BLaER1 treated with 17β-estradiol and CSF1 and Interleukin-3, amounts not matched to agents 10 nM and 100 nM (cell line): ENCODE measurements at regions not wholly inside any gene's neighbourhood (a gene's known extent, or its start where the extent isn't known, plus 50 kb on each side); places are given as distances from the start of the nearest gene placed in this dataset.
"Not testable (repeated sequence)": the region's sequence is repeated elsewhere in the genome, so short reads cannot be mapped to it uniquely, and the experiment has no call there.

Source experiments
- H3K27ac ChIP-seq, 11 experiments: shearing (Covaris generic); formaldehyde crosslinking; 2 replicates each; pipeline ENCODE4 v1.8.1; 2022
- H3K27me3 ChIP-seq, 11 experiments: shearing (Covaris generic); formaldehyde crosslinking; 2 replicates each; pipeline ENCODE4 v1.8.1; 2022
- H3K36me3 ChIP-seq, 11 experiments: shearing (Covaris generic); formaldehyde crosslinking; 2 replicates each; pipeline ENCODE4 v1.8.1; 2022
- H3K4me1 ChIP-seq, 10 experiments: shearing (Covaris generic); formaldehyde crosslinking; 2 replicates each; pipeline ENCODE4 v1.8.1; 2022
- H3K4me2 ChIP-seq, 11 experiments: shearing (Covaris generic); formaldehyde crosslinking; 2 replicates each; pipeline ENCODE4 v1.8.1; 2022
- H3K4me3 ChIP-seq, 10 experiments: shearing (Covaris generic); formaldehyde crosslinking; 2 replicates each; pipeline ENCODE4 v1.8.1; 2022
- H3K9ac ChIP-seq, 11 experiments: shearing (Covaris generic); formaldehyde crosslinking; 2 replicates each; pipeline ENCODE4 v1.8.1; 2022
- H3K9me3 ChIP-seq, 11 experiments: shearing (Covaris generic); formaldehyde crosslinking; replicated peaks in 1 of 11; 2 replicates each; pipeline ENCODE4 v1.8.1; 2022
- H4K20me1 ChIP-seq, 11 experiments: shearing (Covaris generic); formaldehyde crosslinking; 2 replicates each; pipeline ENCODE4 v1.8.1; 2022
- Cebpa-rat ChIP-seq, 11 experiments: shearing (Covaris generic); IDR thresholded peaks; 2 replicates each; pipeline ENCODE4 v1.8.1; 2022

DNA sequence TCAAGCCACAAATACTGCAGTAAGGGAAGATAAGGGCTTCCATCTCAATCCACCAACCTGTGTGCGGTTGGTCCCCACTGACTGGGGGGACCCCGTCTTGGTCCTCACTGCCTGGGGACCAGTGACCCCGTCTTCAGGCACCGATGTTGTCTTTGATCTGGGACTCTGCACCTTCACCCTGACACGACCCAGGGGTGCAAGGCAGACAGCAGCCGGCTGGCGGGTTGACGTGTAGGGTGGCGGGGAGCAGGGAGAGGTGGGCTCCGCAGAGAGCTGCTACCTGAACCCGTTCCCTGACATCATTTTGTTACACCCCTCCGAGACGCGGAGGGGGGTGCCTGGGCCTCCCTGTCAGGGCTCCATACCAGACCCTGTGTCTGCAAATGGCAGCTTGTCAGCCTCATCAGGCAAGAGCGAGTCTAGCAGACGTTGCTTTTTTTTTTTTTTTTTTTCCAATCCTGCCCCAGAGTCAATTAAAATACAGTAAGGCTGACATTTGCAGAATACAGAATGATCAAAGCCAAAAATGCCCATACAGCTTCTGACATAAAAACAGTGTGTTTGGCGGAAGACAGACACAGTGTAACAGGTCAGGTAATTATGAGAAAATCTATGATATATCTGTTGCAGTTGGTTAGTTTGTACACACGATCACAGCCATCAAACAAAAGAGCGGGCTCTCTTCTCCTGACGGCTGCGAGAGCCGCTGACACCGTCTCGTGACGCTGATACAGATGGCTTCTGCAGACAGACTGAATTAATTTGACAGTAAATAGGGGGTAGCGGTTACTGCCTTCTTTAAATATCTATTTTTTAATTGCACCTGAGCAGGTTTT is 118.6 kb downstream of the CRLF2 start:
- Histone ChIP-seq H3K9ac (no peak overlapping the region), H3K27ac (no peak overlapping the region), H3K4me3 (no peak overlapping the region), H3K4me2 (no peak overlapping the region), H4K20me1 (no peaks in the 10 kb centered on the region), H3K4me1 (no peaks in the 10 kb centered on the region), H3K27me3 (peaks cover 0 to 1% (median 0%) of the 10 kb centered on the region in 11 experiments; a peak in 4 of 22 replicates), H3K9me3 (peaks cover 14 to 21% (median 15%) of the 10 kb centered on the region in 11 experiments), H3K36me3 (no peaks in the 10 kb centered on the region)
- TF ChIP-seq Cebpa-rat (IDR thresholded peaks at IDR 0.05), result no peak

DNA sequence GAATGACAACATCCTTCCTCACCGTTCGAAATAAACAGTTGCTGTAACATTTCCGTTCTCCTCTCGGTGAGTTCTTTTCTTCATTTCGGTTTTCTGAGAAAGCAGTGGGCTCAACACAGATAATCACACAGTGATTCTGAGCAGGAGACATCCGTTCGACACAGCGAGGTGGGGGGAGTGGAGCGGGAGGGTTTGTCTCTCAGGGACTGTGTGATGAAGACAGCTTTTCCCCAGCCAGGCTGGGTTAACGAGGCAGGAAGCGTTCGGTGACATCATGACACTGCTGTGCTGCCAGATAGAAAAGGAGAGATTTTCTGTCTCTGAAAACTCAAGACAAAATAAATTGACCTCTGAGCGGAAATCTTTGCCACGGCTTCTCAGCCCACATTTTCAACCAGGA is 119.3 kb downstream of the CRLF2 start:
- H3K36me3 ChIP-seq, result no peaks in the 10 kb centered on the region
- H3K9me3 ChIP-seq, result peaks cover 12 to 14% (median 12%) of the 10 kb centered on the region in 11 experiments
- H4K20me1 ChIP-seq, result no peaks in the 10 kb centered on the region
- no peak overlapping the region for H3K27ac ChIP-seq
- no peaks in the 10 kb centered on the region for H3K27me3 ChIP-seq
- H3K4me3 ChIP-seq, result no peak overlapping the region
- no peaks in the 10 kb centered on the region for H3K4me1 ChIP-seq
- no peak overlapping the region for H3K9ac ChIP-seq
- no peak for TF ChIP-seq Cebpa-rat (IDR thresholded peaks at IDR 0.05)
- H3K4me2 ChIP-seq, result no peak overlapping the region

DNA sequence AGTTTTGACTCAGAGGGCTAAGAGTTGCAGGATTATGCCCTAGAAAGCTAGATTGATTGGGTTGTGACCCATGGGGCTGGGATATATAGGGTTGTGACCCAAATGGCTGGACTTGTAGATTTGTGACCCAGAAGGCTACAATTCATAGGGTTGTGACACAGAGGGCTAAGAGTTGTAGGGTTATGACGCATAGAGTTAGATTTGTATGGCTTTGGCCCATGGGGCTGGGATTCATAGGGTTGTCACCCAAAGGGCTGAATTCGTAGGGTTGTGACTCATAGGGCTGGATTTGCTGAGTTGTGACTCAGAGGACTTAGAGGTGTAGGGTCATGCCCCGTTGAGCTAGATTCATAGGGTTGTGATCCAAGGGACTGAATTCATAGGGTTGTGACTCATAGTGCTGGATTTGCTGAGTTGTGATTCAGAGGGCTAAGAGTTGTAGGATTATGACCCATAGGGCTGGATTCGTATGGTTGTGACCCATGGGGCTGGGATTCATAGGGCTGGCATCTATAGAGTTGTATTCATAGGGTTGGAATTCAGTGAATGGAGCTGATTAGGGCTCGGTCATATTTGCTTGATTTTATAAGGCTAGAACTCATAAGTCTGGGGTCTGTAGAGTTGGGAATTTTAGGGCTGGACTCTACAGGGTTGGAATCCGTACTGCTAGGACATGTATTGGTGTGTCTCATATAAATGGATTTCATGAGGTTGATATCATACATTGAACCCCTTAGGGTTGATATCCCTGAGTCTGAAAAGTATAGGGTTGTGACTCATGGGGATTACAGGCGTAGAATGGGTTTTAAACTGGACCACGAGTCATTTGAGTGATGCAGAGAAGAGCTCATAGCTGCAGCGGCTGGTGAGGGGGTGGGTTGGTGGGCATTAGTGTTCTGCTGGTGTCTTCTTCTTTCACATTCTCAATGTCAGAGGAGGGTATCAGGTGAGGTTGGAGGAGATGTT is 125.7 kb downstream of the CRLF2 start:
- no peak for TF ChIP-seq Cebpa-rat (IDR thresholded peaks at IDR 0.05)
- Histone ChIP-seq H4K20me1 (no peaks in the 10 kb centered on the region), H3K36me3 (no peaks in the 10 kb centered on the region), H3K27me3 (no peaks in the 10 kb centered on the region; a peak in 1 of 22 replicates), H3K4me2 (peak overlapping the region in 1 of 11 experiments; percentile 42; a peak in 2 of 22 replicates), H3K9me3 (peaks cover 17 to 43% (median 31%) of the 10 kb centered on the region in 11 experiments), H3K9ac (no peak overlapping the region), H3K4me1 (peaks cover 0 to 7% (median 0%) of the 10 kb centered on the region in 10 experiments; a peak in 3 of 20 replicates), H3K27ac (no peak overlapping the region), H3K4me3 (no peak overlapping the region)

DNA sequence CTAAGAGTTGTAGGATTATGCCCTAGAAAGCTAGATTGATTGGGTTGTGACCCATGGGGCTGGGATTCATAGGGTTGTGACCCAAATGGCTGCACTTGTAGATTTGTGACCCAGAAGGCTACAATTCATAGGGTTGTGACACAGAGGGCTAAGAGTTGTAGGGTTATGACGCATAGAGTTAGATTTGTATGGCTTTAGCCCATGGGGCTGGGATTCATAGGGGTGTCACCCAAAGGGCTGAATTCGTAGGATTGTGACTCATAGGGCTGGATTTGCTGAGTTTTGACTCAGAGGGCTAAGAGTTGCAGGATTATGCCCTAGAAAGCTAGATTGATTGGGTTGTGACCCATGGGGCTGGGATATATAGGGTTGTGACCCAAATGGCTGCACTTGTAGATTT is 126.6 kb downstream of the CRLF2 start:
- not testable (repeated sequence) for H3K4me1 ChIP-seq, H3K27ac ChIP-seq, H3K4me3 ChIP-seq, H3K4me2 ChIP-seq, H3K9ac ChIP-seq, H3K27me3 ChIP-seq, H3K36me3 ChIP-seq, H4K20me1 ChIP-seq
- H3K9me3 ChIP-seq, result peaks cover 17 to 43% (median 31%) of the 10 kb centered on the region in 11 experiments

DNA sequence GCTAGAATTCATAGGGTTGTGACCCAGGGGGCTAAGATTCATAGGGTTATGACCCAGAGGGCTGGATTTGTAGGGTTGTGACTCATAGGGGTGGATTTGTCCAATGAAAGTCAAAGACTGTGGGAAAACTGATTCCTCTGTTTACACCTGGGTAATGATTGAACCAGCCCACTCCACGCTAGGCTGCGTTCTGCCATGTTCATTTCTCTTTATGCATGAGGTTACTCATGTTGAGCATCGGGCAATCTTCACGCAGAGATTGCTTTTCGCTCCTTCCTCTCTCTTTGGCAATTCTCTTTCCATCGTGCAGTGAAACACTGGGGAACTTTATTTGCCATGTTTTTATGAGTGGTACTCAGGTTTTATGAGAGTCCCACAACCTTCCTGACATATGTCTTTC is 127.8 kb downstream of the CRLF2 start:
- Histone ChIP-seq H3K4me2 (no peak overlapping the region), H3K36me3 (no peaks in the 10 kb centered on the region), H3K9ac (no peak overlapping the region), H3K27me3 (no peaks in the 10 kb centered on the region; a peak in 1 of 22 replicates), H3K4me1 (peaks cover 0 to 7% (median 0%) of the 10 kb centered on the region in 10 experiments; a peak in 3 of 20 replicates), H4K20me1 (no peaks in the 10 kb centered on the region), H3K4me3 (no peak overlapping the region), H3K9me3 (peaks cover 17 to 43% (median 31%) of the 10 kb centered on the region in 11 experiments), H3K27ac (no peak overlapping the region)
- no peak for TF ChIP-seq Cebpa-rat (IDR thresholded peaks at IDR 0.05)

DNA sequence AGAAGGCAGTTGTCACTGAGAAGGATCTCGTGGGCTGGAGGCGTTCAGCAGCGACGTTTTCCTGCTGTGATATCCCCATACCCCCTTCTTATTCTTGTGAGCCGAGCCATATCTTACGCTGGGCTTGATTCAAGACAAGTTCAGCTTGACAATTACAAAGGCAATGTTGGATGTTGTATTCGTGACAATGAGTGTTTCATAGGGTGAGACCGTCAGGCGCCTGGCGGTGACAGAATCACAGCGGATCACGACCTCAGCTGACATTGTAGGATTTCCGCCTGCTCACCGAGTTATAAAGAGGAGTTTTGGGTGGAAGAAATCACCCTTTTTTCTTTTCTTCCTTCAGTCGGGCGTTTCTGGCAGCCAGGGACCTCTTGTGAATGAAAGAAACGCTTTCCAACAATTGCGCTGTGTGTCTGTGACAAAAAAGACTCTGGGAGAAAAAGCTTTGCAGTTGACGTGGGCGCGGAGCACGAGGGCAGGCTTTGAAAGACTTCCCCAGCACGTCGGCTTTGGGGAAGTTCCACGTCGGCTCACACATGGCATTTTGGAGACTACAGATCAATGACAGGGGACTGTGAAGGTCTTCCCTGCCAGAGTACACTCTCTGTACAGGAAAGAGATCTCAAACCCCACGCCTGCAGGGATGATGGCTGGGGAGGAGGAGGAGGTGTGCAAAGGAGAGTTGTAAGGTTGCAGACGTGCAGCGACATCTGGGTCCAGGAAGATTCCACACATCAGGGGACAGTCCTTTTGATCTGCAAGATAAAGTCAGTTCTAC is 135.4 kb downstream of the CRLF2 start:
- Histone ChIP-seq H3K9me3 (peaks cover 6 to 15% (median 13%) of the 10 kb centered on the region in 11 experiments; a peak in 19 of 22 replicates), H3K36me3 (no peaks in the 10 kb centered on the region), H4K20me1 (no peaks in the 10 kb centered on the region; a peak in 1 of 22 replicates), H3K4me1 (peaks cover 0 to 9% (median 0%) of the 10 kb centered on the region in 10 experiments; a peak in 1 of 20 replicates), H3K27ac (no peak overlapping the region), H3K9ac (peak overlapping the region in 1 of 11 experiments; percentile 25; a peak in 1 of 22 replicates), H3K4me3 (no peak overlapping the region), H3K4me2 (peak overlapping the region in 8 of 11 experiments; percentile 1 to 57 (median 26); a peak in 9 of 22 replicates), H3K27me3 (peaks cover 4 to 17% (median 14%) of the 10 kb centered on the region in 11 experiments; a peak in 19 of 22 replicates)
- TF ChIP-seq Cebpa-rat (IDR thresholded peaks at IDR 0.05), result no peak

DNA sequence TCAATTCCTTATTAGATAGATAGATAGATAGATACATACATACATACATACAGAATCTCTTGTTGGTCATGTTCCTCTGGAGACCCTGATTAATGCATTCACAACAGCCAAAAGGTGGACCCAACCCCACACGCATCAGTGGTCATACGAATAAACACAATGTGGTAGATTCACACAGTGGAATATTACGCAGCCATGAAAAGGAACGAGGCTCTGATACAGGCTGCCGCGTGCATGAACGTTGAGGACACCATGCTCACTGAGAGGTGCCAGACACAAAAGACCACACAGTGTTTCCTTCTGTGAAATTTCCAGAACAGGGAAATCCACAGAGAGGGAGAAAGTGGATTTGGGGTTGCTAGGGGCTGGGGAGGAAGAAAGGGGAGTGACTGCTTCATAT is 136.7 kb downstream of the CRLF2 start:
- H4K20me1 ChIP-seq, result no peaks in the 10 kb centered on the region; a peak in 1 of 22 replicates
- H3K27ac ChIP-seq, result no peak overlapping the region

DNA sequence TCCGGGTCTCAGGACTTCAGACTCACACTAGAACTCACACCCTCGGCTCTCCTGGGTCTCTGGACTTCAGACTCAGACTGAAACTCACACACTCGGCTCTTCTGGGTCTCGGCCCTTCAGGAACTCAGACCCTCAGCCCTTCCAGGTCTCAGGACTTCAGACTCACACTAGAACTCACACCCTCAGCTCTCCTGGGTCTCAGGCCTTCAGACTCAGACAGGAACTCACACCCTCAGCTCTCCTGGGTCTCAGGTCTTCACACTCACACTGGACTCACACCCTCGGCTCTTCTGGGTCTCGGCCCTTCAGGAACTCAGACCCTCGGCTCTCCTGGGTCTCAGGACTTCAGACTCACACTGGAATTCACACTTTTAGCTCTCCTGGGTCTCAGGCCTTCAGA is 137.3 kb downstream of the CRLF2 start:
- peaks cover 4 to 17% (median 14%) of the 10 kb centered on the region in 11 experiments; a peak in 19 of 22 replicates for H3K27me3 ChIP-seq
- H3K9me3 ChIP-seq, result peaks cover 6 to 15% (median 13%) of the 10 kb centered on the region in 11 experiments; a peak in 19 of 22 replicates
- H3K27ac ChIP-seq, result no peak overlapping the region
- H3K4me1 ChIP-seq, result peaks cover 0 to 9% (median 0%) of the 10 kb centered on the region in 10 experiments; a peak in 1 of 20 replicates
- H3K4me3 ChIP-seq, result no peak overlapping the region
- H3K36me3 ChIP-seq, result no peaks in the 10 kb centered on the region
- H4K20me1 ChIP-seq, result no peaks in the 10 kb centered on the region; a peak in 1 of 22 replicates
- no peak overlapping the region for H3K9ac ChIP-seq
- no peak overlapping the region for H3K4me2 ChIP-seq
- TF ChIP-seq Cebpa-rat (IDR thresholded peaks at IDR 0.05), result no peak

More for the DNA sequence above, 136.7 kb downstream of the CRLF2 start:
- Histone ChIP-seq H3K27me3 (peaks cover 4 to 17% (median 14%) of the 10 kb centered on the region in 11 experiments; a peak in 19 of 22 replicates), H3K4me3 (no peak overlapping the region), H3K9me3 (peaks cover 6 to 15% (median 13%) of the 10 kb centered on the region in 11 experiments; a peak in 19 of 22 replicates), H3K4me2 (no peak overlapping the region), H3K4me1 (peaks cover 0 to 9% (median 0%) of the 10 kb centered on the region in 10 experiments; a peak in 1 of 20 replicates), H3K9ac (no peak overlapping the region), H3K36me3 (no peaks in the 10 kb centered on the region)
- TF ChIP-seq Cebpa-rat (IDR thresholded peaks at IDR 0.05), result no peak
